ENCODE measurements at regions not wholly inside any gene's neighbourhood (a gene's known extent, or its start where the extent isn't known, plus 50 kb on each side); places are given as distances from the start of the nearest gene placed in this dataset.

DNA sequence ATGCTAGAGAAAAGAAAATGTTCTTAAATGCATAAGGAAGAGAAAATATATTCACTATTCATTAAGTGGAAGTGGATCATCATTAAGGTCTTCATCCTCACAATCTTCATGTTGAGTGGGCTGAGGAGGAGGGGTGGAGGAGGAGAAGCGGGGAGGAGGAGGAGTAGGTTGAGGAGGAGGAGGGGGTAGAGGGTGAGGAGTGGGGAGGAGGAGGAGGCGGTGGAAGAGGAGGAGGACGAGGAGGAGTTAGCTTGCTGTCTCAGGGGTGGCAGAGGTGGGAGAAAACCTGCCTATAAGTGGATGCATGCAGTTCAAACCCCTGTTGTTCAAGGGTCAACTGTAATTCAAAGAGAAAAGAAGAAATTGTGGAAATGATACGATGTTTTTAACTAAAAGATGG is 71.6 kb downstream of the MYEOV start:
- DNase-seq = no peak

DNA sequence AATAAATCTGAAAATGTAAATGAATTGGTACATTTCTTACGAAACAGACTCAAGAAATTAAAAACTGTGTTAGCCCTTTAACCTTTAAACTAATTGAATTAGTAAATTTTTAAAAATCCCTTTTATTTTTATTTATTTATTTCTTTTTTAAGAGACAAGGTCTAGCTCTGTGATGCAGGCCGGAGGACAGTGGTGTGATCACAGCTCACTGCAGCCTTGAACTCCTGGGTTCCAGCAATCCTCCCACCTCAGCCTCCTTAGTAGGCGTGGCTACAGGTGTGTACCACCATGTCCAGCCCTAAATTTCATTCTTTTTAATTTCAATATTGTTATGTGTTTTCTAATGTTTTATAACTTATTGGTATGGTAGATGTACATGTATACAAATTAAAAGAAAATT is 72.6 kb downstream of the MYEOV start:
- no peak for DNase-seq

DNA sequence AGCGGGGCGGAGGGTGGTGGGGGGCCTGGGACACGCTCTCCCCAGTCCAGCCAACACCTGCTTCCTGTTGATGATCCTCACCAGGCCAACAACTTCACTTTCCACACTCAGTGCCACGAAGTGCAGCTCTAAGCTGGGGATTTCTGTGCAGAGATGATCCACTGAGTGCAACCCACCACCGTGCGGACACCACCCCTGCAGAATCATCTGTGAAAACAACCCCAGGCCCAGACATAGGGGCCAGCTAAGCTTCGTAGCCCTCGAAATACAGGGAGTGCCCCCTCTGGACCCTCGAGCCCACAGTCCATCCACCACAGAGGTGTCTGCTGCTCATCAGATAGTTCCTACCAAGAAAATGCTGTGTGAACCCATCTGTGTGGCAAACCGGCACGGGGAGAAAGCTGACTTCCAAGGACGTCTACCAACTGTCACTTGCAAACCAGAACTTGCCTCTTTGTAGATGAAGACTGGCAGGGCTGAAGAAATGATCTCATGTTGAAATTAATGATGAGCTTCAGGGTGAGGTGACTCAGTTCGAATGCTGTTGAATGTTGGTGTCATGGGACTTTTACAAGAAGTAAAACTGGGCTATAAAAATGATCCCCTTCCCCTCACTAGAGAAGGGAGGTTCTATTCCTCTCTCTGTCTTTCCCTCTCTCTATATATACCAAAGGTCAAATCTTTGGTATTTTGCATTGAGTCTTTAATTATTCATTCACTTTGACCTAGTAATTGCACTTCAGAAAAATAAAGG is 73.4 kb downstream of the MYEOV start:
- no peak for DNase-seq

DNA sequence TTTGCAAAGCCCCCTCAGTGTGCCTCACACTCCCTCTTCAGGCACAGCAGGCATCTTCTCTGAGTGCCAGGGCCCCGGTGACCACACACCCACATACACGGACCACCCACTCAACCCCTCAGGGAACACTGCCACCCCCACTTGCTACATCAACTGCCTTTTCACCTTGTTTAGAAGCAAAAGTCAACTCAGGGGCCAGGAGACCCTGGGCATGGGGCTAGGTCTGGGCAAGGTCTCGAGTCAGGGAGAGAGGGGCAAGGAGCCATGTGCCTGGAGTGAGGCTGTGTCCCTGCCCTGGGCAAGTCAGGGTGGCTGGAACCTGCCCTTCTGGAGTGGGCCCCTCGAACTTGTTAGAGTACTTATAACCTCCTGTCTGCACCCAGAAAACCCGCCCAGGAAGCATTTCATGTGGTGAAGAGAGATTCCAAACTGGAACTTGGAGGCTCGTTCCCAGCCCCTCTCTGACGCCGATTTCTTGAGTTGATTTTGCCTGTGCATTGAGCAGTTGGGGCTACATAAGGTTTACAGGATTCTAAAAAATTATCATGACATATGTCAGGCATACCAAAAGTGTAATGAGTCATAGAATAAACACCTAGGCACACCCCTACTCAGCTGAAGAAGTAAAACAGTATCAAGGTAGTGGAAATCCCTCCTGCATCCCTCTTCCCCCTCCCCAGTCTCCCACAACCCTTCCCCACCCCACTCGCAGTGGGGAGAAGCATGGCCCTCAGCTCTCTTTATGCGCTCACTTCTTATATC is 74.3 kb downstream of the MYEOV start:
- DNase-seq = no peak

DNA sequence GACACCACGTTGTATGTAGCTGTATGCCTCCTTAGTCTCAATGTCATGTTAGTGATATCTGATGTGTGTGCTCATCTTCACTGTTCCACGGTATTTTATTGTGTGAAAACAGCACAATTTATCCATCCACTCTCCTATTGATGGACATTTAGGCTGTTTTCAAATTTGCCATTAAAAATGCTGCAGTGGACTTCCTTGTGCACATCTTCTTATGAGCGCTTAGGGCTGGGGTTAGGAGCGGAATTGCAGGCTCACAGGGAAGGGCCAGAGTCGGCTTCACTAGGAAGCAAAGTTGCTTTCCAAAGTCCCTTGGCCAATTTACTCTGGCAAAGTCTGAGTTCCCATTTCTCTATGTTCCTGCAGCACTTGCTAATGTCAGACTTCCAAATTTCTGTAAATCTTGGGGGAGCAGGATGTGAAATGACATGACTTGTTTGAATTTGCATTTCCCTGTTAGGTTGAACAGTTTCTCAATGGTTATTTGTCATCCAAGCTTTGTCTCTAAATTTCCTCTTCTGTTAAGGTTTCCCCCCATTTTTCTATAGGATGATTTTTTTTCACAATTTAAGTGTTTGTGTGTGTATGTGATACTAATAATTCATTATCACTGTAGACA is 75.4 kb downstream of the MYEOV start:
- no peak for DNase-seq

DNA sequence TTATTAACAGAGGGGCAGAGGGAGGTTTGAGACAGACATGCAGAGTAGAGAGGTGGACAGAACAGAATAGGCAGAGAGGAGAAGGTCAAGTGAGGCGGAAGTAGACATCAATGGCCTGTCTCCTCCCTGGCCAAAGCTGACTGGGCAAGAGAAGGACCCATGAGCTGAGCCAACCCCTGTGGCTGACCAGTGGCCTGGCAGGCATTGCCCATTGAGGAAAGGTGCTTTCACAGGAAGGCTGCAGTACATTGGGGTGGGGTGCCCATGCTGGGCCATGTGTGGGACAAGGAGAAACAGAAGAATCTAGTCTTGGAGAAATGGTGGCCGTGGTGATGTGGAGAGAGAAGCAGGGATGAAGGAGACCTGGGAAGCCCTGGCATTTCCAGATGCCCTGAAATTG is 76.0 kb downstream of the MYEOV start:
- no peak for DNase-seq

DNA sequence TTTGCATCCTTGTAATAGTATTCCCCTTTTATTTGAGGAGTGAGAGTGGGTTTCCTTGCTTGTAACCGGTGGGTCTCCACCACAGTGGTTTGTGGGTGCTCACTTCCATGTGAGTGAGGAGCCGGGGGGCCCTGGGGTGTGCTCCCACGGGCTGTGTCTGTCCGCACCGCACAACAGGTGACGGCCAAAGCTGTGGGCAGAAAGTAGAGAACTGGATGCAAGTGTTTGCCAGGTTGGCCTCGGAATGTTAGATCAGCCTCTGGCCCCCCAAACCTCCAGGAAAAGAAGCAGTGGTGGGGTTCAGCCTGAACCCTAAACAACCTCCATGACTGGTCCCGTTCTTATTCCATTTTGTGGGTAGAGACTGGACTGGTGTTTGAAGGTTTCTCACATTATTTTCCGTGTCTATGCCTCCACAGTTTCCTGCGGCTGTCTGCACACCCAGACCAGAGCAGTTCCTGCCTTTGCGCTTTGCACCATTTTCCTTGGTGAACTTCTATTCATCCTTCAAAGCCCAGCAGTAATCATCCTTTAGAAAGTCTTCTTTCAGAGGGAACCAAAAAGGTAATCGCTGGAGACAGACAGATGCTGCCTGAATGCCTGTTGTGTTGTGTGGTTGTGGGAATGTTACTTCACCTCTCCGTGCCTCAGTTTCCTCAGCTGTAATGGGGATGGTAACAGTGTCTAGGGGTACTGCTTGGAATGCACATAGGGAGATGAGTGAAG is 77.2 kb downstream of the MYEOV start:
- DNase-seq = no peak

DNA sequence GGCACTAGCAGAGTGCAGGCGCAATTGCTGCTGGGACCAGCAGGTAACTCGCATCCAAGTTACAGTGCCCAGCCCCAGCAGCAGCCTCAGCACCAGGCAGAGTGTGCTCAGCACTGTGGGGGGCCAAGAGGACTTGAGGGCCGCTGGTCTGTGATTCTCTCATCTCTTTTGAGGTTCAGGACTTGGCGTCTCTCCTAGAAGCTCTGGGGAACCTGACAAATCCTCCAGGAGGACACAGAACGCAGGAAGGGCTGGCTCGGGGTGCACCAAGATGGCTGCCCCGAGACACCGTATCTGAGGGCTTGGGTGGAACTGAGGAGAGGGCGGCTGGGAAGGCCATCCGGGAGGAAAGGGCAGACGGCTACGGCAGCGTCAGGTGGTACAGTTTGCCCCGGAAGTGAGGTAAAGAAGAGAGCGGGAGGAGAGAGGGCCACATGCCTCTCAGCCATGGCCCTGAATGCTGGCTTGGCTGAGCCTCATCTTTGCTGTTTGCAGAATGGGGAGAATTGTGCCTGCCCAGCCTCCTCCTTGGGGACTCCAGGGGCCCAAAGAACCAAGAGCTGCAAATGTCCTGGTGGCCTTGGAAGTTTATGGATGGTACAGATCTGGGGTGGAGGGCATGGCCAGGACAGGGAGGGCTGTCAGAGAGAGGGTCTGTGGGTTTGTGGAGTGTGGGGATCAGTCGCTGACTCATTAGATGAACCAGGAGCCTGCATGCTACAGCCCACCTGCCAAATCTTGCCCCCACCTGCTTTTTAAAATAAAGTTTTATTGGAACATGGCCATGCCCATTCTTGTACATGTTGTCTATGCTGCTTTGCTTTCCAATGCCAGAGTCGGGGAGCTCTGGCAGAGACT is 78.0 kb downstream of the MYEOV start:
- DNase-seq = no peak

DNA sequence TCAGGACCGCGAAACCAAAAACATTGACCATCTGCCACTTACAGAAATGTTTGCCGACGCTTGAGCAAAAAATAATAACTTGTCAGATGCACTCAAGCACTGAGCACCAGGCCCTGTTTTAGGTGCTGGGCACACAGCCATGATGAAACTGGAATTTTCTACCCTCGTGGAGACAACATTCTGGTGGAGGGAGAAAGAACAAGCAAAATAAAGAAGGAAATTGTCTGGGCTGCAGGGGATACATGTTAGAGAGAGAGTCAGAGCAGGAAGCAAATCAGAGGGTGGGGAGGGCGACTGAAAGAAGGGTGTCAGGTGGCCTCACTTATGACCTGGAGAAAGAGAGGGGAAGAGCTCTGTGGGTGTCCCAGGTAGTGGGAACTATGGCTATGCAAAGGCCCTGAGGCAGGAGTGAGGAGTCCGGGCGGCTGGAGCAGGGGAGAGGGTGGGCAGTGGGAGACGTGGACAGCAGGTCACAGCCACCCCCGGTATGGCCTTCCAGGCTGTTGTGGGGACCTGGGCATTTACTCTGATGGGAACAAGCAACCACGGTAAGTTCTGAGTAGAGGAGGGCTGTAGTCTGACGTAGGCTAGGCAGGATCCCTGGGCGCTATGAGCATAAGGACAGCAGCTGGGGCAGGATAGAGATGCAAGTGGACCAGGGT is 78.8 kb downstream of the MYEOV start:
- no peak for DNase-seq

DNA sequence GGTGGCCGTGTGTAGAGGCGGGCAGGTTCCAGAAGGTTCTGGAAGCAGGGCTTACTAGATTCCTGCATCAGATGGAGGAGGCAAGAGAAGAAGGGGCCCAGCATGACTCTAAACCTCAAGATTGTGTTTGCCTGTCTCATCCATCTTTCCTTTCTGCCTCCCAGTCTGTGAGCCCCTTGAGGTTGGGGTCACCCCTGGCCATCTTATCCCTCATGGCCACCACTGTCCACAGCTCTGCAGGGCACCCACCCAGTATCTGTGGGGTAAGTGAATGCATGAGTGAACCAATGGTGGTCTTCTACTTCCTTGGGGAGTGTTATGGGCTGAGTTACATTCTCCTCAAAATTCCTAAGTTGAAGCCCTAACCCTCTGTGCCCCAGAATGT is 79.3 kb downstream of the MYEOV start:
- DNase-seq = no peak

DNA sequence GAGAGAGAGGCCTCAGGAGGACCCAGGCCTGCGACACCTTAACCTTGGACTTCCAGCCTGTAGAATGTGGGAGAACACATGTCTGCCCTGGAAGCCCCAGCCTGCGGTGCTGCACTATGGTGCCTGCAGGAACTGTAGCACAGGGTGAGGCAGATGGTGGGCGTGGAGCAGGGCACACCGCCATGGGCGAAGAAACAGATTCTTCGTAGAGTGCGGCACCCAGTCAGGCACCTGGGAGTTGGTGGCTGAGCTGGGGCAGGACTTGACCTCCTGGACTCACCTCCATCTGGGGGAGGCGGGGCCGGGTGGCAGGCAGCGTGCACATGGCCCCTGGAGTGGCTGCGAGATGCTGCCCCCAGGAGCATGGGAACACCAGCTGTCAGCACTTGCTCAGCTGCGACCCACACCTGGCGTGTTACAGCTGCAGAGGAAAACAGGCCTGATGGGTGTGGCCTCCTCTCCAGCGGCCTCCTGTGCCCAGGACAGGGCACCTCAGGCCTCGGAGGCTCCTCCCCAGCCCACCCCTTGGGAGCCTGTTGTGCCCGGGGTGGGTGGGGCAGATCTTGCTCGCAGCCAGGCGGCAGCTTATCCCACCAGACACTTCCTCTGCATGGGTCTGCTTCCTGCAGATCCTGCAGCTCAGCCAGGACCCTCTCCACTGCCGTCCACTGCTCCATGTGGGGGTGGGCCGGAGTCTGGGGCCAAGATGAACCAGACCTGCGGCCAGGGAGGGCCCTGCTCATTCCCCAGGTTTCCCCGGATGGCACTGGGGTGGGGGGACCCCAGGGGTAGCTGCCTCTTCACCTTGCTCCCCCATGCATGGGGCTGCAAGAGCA is 80.4 kb downstream of the MYEOV start:
- DNase-seq = no peak

DNA sequence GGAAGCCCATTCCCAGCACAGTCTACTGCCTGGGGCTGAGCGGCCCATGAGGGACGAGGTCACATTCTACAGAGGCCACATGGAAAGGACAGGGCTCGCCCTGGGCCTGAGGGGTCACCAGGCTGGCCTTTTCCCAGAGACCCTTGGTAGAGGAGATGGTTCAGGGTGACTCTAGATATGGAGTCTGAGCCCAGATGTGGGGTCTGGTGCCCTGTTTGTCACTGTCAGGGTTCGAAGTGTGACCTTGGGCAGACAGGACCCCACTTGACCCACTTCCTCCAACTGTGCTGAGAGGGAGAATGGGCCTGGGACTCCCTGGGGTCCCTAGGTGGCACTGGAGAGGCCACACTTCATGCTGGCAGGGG is 81.0 kb downstream of the MYEOV start:
- DNase-seq = no peak

DNA sequence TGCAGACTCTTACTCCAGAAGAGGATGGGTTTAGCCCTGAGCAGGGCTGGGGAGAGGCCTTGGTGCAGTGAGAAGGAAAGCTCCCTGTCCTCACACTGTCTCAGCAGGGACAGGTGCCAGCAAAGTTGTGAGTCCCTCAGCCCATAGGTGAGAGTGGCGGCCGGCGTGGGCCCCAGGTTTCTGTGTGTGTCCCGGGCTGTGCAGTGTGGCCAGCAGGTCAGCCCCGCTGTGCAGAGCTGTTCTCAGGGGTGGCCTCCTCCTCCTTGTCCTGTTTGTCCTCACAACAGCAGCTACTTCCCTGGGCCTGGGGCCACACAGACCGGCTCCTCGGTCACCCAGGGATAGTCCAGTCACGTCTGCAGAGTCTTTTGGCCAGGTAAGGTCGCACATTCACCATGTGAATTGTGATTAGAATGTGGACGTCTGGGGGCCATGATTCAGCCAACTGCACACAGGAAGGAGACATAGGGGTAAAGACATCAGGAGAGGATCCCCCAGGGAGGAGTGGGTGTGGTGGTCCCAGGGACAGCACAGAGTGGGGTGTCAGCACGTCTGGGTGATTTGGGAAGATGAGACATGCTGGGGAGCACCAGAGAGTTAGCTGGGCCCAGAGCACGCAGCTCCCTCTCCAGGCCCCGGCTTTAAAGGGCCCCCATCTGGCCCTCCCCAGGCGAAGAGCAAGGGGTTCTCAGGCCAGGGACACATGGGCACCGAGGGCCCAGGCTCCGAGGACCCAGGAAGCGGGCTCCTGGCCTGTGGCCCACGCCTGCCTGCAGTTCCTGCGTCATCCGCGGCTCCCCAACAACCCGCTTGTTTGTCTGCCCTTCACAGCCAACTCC is 81.6 kb downstream of the MYEOV start:
- no peak for DNase-seq

DNA sequence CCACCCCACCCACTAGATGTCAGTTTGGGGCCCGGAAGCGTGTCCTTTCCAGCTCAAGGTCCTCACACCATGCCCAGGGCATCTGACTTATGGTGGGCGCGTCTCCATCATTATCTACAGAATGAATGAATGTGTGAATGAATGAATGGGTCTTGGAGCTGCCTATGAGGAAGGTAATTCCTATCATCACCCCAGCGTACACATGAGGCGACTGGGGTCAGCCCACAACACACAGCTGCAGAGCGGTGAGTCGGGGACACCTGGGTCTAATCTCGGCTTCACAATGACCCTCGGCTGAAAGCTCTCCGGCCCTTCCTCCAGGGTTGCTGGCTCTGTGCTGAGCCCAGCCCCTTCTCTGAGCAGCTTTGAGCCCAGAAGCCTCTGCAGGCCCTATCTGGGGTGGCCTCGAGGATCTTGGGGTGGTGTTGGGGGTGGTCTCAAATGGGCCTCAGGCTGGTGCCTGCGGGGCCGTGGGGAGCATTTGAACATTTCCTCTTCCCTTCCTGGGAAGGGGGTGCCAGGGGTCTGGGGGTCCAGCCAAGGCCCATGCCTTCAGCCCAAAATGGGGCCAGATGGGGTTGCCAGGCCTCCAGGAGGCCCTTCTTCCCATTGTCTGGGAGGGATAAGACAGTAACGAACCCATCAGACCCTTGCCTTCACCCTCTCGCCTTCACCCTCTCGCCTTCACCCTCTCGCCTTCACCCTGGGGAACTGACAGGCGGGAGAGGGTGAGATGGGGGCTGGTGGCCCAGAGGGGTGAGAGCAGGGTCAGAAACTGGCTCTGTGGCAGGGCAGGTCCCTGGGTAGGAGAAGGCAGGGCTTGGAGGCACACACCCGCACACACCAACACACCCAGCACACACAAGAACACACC is 82.4 kb downstream of the MYEOV start:
- DNase-seq = no peak

DNA sequence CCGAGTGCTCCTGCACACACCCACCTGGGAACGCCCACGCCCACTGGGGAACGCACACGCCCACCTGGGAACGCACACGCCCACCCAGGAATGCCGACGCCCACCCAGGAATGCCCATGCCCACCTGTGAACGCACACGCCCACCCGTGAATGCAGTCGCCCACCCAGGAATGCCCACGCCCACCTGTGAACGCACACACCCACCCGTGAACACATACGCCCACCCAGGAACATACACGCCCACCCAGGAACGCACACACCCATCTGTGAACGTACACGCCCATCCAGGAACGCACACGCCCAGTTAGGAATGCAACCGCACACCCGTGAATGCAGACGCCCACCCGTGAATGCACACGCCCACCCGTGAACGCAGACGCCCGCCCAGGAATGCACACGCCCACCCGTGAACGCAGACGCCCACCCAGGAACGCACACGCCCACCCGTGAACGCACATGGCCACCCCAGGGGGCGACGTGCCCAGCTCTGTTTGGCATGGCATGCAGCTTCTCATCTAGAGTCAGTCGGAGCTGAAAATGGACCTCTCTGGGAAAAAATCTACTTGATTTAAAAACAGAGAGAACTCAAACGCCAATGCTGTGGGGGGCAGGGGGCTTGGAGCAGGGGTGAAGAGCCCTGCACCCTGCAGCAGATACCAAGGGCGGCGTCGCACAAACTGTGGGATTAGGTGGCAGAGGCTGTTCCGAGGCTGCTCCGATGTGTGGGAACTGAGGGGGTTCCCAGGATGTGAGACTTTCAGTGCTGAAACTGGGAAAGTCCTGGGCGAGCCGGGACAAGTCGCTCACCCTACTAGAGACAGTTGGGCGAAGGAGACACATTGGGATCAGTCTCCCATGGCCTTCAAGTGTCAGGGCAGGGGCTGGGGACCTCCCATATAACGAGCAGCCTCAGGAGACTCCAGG is 83.3 kb downstream of the MYEOV start:
- DNase-seq = no peak

DNA sequence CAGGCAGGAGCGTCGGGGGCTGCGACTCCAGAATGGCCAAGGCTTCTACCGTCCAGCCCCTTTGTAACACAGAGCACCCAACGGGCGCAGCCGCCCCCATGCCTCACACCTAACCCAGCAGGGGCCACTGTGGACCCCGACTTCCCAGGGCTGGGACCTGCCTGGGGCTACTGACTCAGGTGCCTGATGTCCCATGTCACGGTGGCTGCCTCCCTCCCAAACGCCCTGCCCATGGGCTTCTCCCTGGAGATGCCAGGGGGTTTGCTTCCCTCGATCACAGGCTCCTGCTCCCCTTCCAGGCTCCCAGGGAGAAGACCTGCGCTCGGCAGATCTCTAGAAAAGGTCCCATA is 84.0 kb downstream of the MYEOV start:
- DNase-seq = no peak
